ENCODE measurements at regions not wholly inside any gene's neighbourhood (a gene's known extent, or its start where the extent isn't known, plus 50 kb on each side); places are given as distances from the start of the nearest gene placed in this dataset.

DNA sequence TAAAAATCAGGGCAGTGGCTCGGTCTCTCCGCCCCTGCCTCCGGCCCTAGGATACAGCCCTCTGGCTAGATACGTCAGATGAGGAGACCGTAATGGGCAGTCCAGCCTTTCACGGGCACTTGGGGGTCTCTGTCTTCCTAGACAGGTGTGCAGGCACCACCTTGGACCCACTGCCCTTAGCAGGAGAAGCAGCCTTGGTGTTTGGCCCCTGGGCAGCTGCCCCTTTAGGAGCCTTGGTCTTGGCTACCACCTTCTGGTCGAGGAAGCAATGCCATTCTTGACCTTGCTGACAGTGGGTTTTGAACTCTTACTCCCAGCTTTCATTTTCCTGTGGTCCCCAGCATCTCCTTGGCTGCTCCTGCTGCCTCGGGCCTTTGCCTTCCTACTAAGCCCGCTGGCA is 149.7 kb upstream of the FRMD4B start:
- Histone ChIP-seq H3K4me1 (replicated peaks in 1 of 2; ENCODE audit: control insufficient read depth in 2 of 2, insufficient read depth in 2 of 2, low read length in 2 of 2) (no peaks in the 10 kb centered on the region), H3K9me3 (replicated peaks; ENCODE audit: control insufficient read depth, insufficient read depth, low read depth, low read length) (no peaks in the 10 kb centered on the region), H3K27ac (ENCODE audit: extremely low read depth, low read depth, low read length) (no peak overlapping the region), H3K9me1 (ENCODE audit: control insufficient read depth, insufficient read depth, low read length) (no peaks in the 10 kb centered on the region), H4K20me1 (replicated peaks; ENCODE audit: control insufficient read depth, insufficient read depth, low read length) (no peaks in the 10 kb centered on the region), H3K9ac (ENCODE audit: insufficient read depth in 1 of 2, low read depth in 2 of 2, low read length in 2 of 2) (no peak overlapping the region), H3K4me3 (no peak overlapping the region), H3K4me2 (ENCODE audit: insufficient read depth, low read length) (no peak overlapping the region), H3K79me2 (ENCODE audit: control insufficient read depth, insufficient read depth, low read length) (no peaks in the 10 kb centered on the region), H2AFZ (ENCODE audit: low read depth, low read length) (no peak overlapping the region), H3K36me3 (ENCODE audit: control insufficient read depth, insufficient read depth, low read length) (no peaks in the 10 kb centered on the region), H3K27me3 (ENCODE audit: control insufficient read depth in 2 of 2, insufficient read depth in 2 of 2, low read length in 2 of 2) (peaks cover 0 to 9% of the 10 kb centered on the region in 2 experiments; a peak in 3 of 5 replicates)
- DNase-seq (ENCODE audit: extremely low read depth in 1 of 4, low spot score in 3 of 4) = no peak
- ATAC-seq = no peak
- ChIA-PET POLR2A (no interaction called here), CTCF (ENCODE audit: low intra/inter-chr PET ratio) (no interaction called here)
- BruUV-seq (replicated peaks) = no TSS peak
- no peak for FAIRE-seq
- 7% methylated on average over 8 of the region's 9 CpGs for WGBS (ENCODE audit: insufficient coverage, low coverage, missing lambda C conversion rate)
- TF ChIP-seq ZNF175 (CRISPR knock-in tag; IDR thresholded peaks at IDR 0.05; ENCODE audit: low read depth) = no peak
- intact Hi-C loops (cut with micrococcal nuclease) (no loop called here), in situ Hi-C loops (cut with MboI) (no loop called here)

DNA sequence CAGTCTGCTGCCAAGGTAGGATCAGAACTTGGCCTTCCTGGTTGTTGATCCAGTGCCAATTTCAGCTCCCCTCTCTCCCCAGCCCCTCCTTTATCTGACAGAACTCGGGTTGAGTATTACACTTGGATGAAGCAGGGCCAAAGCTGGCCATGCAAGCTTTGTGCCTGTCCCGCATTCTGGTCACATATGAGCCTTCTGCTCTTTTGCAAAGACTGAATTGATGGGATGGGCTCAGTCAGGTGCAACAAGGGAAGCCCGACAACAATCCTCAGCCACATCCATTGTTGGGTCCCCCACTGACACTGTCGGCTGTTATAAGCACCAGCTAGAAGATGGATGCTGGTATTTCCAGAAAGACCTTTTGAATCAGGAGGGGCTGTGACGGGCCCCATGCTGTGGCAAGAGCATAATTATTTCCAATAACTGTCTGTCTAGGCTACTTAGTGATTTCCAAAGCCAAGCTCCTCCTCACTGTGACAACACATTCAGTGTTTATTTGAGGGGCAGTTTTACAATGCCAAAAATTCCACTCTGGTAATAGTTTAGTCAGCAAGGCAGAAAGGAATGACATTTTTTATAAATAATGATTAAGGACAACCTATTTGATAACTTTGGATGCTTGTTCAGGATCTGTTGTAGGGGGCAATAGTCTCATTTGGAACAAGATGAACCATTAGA is 146.8 kb upstream of the FRMD4B start:
- Histone ChIP-seq H3K79me2 (ENCODE audit: control insufficient read depth, insufficient read depth, low read length) (no peaks in the 10 kb centered on the region), H3K27ac (ENCODE audit: extremely low read depth, low read depth, low read length) (no peak overlapping the region), H3K27me3 (ENCODE audit: control insufficient read depth in 2 of 2, insufficient read depth in 2 of 2, low read length in 2 of 2) (peaks cover 0 to 9% of the 10 kb centered on the region in 2 experiments; a peak in 3 of 5 replicates), H3K36me3 (ENCODE audit: control insufficient read depth, insufficient read depth, low read length) (no peaks in the 10 kb centered on the region), H3K4me2 (ENCODE audit: insufficient read depth, low read length) (no peak overlapping the region), H3K4me3 (no peak overlapping the region), H3K9ac (ENCODE audit: insufficient read depth in 1 of 2, low read depth in 2 of 2, low read length in 2 of 2) (no peak overlapping the region), H3K9me3 (replicated peaks; ENCODE audit: control insufficient read depth, insufficient read depth, low read depth, low read length) (no peaks in the 10 kb centered on the region), H4K20me1 (replicated peaks; ENCODE audit: control insufficient read depth, insufficient read depth, low read length) (no peaks in the 10 kb centered on the region), H2AFZ (ENCODE audit: low read depth, low read length) (no peak overlapping the region), H3K4me1 (replicated peaks in 1 of 2; ENCODE audit: control insufficient read depth in 2 of 2, insufficient read depth in 2 of 2, low read length in 2 of 2) (no peaks in the 10 kb centered on the region), H3K9me1 (ENCODE audit: control insufficient read depth, insufficient read depth, low read length) (no peaks in the 10 kb centered on the region)
- WGBS (ENCODE audit: insufficient coverage, low coverage, missing lambda C conversion rate) = 0% methylated on average over 5 of the region's 5 CpGs
- ChIA-PET CTCF (ENCODE audit: low intra/inter-chr PET ratio) (no interaction called here), POLR2A (no interaction called here)
- intact Hi-C loops (cut with micrococcal nuclease) = no loop called here
- no peak for FAIRE-seq
- no peak for DNase-seq (ENCODE audit: extremely low read depth in 1 of 4, low spot score in 3 of 4)
- no peak for ATAC-seq
- no TSS peak for BruUV-seq (replicated peaks)
- in situ Hi-C loops (cut with MboI) = no loop called here
- no peak for TF ChIP-seq SETDB1 (IDR thresholded peaks at IDR 0.05; ENCODE audit: low read length)
- no peak for TF ChIP-seq MYBL2 (IDR thresholded peaks at IDR 0.05; ENCODE audit: low read depth)
- no peak for TF ChIP-seq MYBL2 (CRISPR knock-in tag; IDR thresholded peaks at IDR 0.05; ENCODE audit: borderline replicate concordance)
- TF ChIP-seq XRCC4 (IDR thresholded peaks at IDR 0.05; ENCODE audit: extremely low read depth, insufficient read depth, insufficient read length) = no peak
- no peak for TF ChIP-seq KAT2B (IDR thresholded peaks at IDR 0.05; ENCODE audit: low read depth, low read length)
- no peak for TF ChIP-seq ZNF165 (CRISPR knock-in tag; IDR thresholded peaks at IDR 0.05; ENCODE audit: borderline replicate concordance)
- TF ChIP-seq BACH1 (tag; IDR thresholded peaks at IDR 0.05) = no peak
- no peak for TF ChIP-seq ZNF384 (IDR thresholded peaks at IDR 0.05; ENCODE audit: low read depth, low read length)
- TF ChIP-seq, protein P1, sequence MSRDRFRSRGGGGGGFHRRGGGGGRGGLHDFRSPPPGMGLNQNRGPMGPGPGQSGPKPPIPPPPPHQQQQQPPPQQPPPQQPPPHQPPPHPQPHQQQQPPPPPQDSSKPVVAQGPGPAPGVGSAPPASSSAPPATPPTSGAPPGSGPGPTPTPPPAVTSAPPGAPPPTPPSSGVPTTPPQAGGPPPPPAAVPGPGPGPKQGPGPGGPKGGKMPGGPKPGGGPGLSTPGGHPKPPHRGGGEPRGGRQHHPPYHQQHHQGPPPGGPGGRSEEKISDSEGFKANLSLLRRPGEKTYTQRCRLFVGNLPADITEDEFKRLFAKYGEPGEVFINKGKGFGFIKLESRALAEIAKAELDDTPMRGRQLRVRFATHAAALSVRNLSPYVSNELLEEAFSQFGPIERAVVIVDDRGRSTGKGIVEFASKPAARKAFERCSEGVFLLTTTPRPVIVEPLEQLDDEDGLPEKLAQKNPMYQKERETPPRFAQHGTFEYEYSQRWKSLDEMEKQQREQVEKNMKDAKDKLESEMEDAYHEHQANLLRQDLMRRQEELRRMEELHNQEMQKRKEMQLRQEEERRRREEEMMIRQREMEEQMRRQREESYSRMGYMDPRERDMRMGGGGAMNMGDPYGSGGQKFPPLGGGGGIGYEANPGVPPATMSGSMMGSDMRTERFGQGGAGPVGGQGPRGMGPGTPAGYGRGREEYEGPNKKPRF (IDR thresholded peaks at IDR 0.05; ENCODE audit: low read depth, low read length) = no peak
- no peak for TF ChIP-seq YBX1 (IDR thresholded peaks at IDR 0.05)
- TF ChIP-seq RBM17 (IDR thresholded peaks at IDR 0.05; ENCODE audit: borderline replicate concordance, low read depth, low read length) = no peak
- TF ChIP-seq, protein P2, sequence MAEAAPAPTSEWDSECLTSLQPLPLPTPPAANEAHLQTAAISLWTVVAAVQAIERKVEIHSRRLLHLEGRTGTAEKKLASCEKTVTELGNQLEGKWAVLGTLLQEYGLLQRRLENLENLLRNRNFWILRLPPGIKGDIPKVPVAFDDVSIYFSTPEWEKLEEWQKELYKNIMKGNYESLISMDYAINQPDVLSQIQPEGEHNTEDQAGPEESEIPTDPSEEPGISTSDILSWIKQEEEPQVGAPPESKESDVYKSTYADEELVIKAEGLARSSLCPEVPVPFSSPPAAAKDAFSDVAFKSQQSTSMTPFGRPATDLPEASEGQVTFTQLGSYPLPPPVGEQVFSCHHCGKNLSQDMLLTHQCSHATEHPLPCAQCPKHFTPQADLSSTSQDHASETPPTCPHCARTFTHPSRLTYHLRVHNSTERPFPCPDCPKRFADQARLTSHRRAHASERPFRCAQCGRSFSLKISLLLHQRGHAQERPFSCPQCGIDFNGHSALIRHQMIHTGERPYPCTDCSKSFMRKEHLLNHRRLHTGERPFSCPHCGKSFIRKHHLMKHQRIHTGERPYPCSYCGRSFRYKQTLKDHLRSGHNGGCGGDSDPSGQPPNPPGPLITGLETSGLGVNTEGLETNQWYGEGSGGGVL (CRISPR knock-in tag; IDR thresholded peaks at IDR 0.05) = no peak
